Fibroblast of the aortic adventitia (primary cell): ENCODE measurements at regions not wholly inside any gene's neighbourhood (a gene's known extent, or its start where the extent isn't known, plus 50 kb on each side); places are given as distances from the start of the nearest gene placed in this dataset.

ENCODE experiments used
- DNase-seq: peaks from one replicate; pipeline ENCODE4 v3.0.0-alpha.2; 2010; ENCODE audit warnings: low read depth
- H3K4me3 ChIP-seq: 2 replicates; pipeline ENCODE4 v1.5.1; 2011; ENCODE audit warnings: low read depth, mild to moderate bottlenecking, control low read depth, low read length, moderate library complexity
- CTCF ChIP-seq: IDR thresholded peaks from 2 replicates; pipeline ENCODE4 v1.5.1; 2011; ENCODE audit warnings: mild to moderate bottlenecking, low read length, control low read depth, inconsistent platforms; ENCODE audit not compliant: insufficient read depth

GRCh38 chr13:50401721-50402465 is 386.6 kb downstream of the KCNRG start:
- no peak for TF ChIP-seq CTCF
- H3K4me3 ChIP-seq: no peak overlapping the region
- peak; percentile 91 for DNase-seq

- TF ChIP-seq CTCF: no peak
- DNase-seq: no peak
- H3K4me3 ChIP-seq: no peak overlapping the region
Measured at GRCh38 chr13:50403311-50403710, 388.1 kb downstream of the KCNRG start.

GRCh38 chr13:50404116-50404515 is 388.9 kb downstream of the KCNRG start:
- no peak for DNase-seq
- TF ChIP-seq CTCF: no peak
- H3K4me3 ChIP-seq: no peak overlapping the region

GRCh38 chr13:50404769-50405168 is 389.5 kb downstream of the KCNRG start:
- DNase-seq: no peak
- TF ChIP-seq CTCF: no peak
- H3K4me3 ChIP-seq: no peak overlapping the region

GRCh38 chr13:50406831-50407230 is 391.6 kb downstream of the KCNRG start:
- no peak overlapping the region for H3K4me3 ChIP-seq
- TF ChIP-seq CTCF: no peak
- DNase-seq: no peak

- no peak for DNase-seq
- no peak for TF ChIP-seq CTCF
- no peak overlapping the region for H3K4me3 ChIP-seq
Measured at GRCh38 chr13:50408068-50408467, 392.8 kb downstream of the KCNRG start.

GRCh38 chr13:50409220-50409619 is 394.0 kb downstream of the KCNRG start:
- TF ChIP-seq CTCF: no peak
- DNase-seq: no peak
- no peak overlapping the region for H3K4me3 ChIP-seq
